ENCODE measurements at regions not wholly inside any gene's neighbourhood (a gene's known extent, or its start where the extent isn't known, plus 50 kb on each side); places are given as distances from the start of the nearest gene placed in this dataset.

DNA sequence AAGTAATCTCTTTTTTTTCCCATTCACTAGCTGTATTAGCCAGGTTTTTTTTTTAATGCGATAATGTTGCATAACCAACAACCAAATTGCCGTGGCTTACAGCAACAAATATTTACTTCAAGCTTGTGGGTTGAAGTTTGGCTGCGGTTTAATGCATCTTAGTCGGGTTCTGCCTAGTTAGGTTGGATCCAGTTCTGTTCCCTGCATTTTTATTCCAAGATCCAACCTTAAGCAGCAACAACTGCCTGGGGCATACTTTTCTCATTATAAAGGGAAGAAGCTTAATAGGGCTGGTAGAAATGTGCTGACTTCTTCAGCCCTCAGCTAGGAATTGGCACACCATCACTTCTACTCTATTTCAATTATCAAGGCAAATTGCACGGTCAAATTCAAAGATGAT, 1115.5 kb upstream of the AUTS2 start:
- TF ChIP-seq, protein P1, sequence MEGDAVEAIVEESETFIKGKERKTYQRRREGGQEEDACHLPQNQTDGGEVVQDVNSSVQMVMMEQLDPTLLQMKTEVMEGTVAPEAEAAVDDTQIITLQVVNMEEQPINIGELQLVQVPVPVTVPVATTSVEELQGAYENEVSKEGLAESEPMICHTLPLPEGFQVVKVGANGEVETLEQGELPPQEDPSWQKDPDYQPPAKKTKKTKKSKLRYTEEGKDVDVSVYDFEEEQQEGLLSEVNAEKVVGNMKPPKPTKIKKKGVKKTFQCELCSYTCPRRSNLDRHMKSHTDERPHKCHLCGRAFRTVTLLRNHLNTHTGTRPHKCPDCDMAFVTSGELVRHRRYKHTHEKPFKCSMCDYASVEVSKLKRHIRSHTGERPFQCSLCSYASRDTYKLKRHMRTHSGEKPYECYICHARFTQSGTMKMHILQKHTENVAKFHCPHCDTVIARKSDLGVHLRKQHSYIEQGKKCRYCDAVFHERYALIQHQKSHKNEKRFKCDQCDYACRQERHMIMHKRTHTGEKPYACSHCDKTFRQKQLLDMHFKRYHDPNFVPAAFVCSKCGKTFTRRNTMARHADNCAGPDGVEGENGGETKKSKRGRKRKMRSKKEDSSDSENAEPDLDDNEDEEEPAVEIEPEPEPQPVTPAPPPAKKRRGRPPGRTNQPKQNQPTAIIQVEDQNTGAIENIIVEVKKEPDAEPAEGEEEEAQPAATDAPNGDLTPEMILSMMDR (IDR thresholded peaks at IDR 0.05), result no peak
- no peak for TF ChIP-seq POLR2AphosphoS5 (IDR thresholded peaks at IDR 0.05)
- no peak for TF ChIP-seq POLR2A (IDR thresholded peaks at IDR 0.05)
- no peak for TF ChIP-seq EP300 (IDR thresholded peaks at IDR 0.05)
